ENCODE measurements at regions not wholly inside any gene's neighbourhood (a gene's known extent, or its start where the extent isn't known, plus 50 kb on each side); places are given as distances from the start of the nearest gene placed in this dataset.

DNA sequence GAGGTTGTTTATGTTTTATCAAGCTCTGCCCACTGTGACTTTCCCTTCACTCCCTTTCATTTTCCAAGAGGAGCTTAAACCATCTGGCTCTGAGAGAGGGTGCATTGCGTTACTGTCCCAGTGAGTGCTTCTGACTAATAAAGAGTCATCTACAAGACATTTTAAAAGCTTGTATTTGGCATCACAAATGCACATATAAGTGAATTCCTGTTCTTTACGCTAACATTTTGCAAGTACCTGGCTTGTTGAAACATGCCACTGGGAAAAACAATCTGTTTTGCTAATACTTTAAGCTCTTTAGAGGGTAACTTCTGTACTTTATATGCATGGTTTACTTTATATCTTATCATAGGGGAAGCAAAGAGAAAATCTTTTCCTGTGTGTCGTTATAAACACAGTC lies 534.6 kb upstream of the POM121L12 start:
- no peak for TF ChIP-seq POLR2A (IDR thresholded peaks at IDR 0.05)
- TF ChIP-seq, protein P1, sequence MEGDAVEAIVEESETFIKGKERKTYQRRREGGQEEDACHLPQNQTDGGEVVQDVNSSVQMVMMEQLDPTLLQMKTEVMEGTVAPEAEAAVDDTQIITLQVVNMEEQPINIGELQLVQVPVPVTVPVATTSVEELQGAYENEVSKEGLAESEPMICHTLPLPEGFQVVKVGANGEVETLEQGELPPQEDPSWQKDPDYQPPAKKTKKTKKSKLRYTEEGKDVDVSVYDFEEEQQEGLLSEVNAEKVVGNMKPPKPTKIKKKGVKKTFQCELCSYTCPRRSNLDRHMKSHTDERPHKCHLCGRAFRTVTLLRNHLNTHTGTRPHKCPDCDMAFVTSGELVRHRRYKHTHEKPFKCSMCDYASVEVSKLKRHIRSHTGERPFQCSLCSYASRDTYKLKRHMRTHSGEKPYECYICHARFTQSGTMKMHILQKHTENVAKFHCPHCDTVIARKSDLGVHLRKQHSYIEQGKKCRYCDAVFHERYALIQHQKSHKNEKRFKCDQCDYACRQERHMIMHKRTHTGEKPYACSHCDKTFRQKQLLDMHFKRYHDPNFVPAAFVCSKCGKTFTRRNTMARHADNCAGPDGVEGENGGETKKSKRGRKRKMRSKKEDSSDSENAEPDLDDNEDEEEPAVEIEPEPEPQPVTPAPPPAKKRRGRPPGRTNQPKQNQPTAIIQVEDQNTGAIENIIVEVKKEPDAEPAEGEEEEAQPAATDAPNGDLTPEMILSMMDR (IDR thresholded peaks at IDR 0.05), result no peak
- TF ChIP-seq EP300 (IDR thresholded peaks at IDR 0.05; ENCODE audit: low read depth), result no peak
